Chondrocyte (in vitro differentiated cells): ENCODE measurements at regions not wholly inside any gene's neighbourhood (a gene's known extent, or its start where the extent isn't known, plus 50 kb on each side); places are given as distances from the start of the nearest gene placed in this dataset.

Experiments
- DNase-seq: peaks from one replicate; pipeline ENCODE4 v3.0.0; 2021; ENCODE audit warnings: mixed read lengths, low spot score
- H3K27ac Mint-ChIP-seq: one replicate; pipeline ENCODE4 v1.8.0; 2021; ENCODE audit warnings: mild to moderate bottlenecking, moderate library complexity, mixed read lengths; ENCODE audit not compliant: unreplicated experiment
- H3K27me3 Mint-ChIP-seq: 2 replicates; pipeline ENCODE4 v1.8.0; 2021; ENCODE audit warnings: low read depth, mixed read lengths
- H3K36me3 Mint-ChIP-seq: 2 replicates; pipeline ENCODE4 v1.8.0; 2021; ENCODE audit warnings: low read depth, mixed read lengths
- H3K4me1 Mint-ChIP-seq: 2 replicates; pipeline ENCODE4 v1.8.0; 2021; ENCODE audit warnings: low read depth, mild to moderate bottlenecking, mixed read lengths
- H3K4me3 Mint-ChIP-seq: one replicate; pipeline ENCODE4 v1.8.0; 2021; ENCODE audit warnings: mild to moderate bottlenecking, moderate library complexity, mixed read lengths; ENCODE audit not compliant: unreplicated experiment
- H3K9me3 Mint-ChIP-seq: 2 replicates; pipeline ENCODE4 v1.8.0; 2021; ENCODE audit warnings: low read depth, mixed read lengths
- TF ChIP-seq, protein P1 (sequence below): fragments of 200-600 bp; sonication (generic); IDR thresholded peaks from 2 replicates; pipeline ENCODE4 v1.5.0; 2021; ENCODE audit warnings: antibody characterized with exemption, mild to moderate bottlenecking, moderate library complexity

DNA sequence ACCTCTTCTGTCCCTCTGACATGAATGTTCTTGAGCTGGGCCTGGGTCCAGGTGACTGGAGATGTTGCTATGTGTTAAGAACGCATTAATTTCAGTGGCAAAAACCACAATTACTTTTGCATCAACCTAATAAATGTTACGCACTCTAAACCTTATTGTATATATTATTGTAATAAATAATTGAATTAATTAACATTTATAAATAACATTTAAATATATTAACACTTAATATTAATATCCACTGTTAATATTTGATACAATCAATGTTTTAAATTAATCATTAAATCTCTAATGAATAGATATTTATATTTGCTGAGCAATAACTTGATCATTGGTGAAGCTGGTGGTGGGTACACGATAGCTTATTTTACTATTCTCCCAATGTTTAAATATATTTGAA is 97.4 kb downstream of the KCNF1 start:
- peaks cover 3% of the 10 kb centered on the region for H3K36me3 Mint-ChIP-seq
- no peak overlapping the region for H3K4me3 Mint-ChIP-seq
- H3K9me3 Mint-ChIP-seq = peaks cover 21% of the 10 kb centered on the region
- DNase-seq = no peak
- H3K27ac Mint-ChIP-seq = no peak overlapping the region
- no peaks in the 10 kb centered on the region for H3K4me1 Mint-ChIP-seq
- TF ChIP-seq, protein P1, sequence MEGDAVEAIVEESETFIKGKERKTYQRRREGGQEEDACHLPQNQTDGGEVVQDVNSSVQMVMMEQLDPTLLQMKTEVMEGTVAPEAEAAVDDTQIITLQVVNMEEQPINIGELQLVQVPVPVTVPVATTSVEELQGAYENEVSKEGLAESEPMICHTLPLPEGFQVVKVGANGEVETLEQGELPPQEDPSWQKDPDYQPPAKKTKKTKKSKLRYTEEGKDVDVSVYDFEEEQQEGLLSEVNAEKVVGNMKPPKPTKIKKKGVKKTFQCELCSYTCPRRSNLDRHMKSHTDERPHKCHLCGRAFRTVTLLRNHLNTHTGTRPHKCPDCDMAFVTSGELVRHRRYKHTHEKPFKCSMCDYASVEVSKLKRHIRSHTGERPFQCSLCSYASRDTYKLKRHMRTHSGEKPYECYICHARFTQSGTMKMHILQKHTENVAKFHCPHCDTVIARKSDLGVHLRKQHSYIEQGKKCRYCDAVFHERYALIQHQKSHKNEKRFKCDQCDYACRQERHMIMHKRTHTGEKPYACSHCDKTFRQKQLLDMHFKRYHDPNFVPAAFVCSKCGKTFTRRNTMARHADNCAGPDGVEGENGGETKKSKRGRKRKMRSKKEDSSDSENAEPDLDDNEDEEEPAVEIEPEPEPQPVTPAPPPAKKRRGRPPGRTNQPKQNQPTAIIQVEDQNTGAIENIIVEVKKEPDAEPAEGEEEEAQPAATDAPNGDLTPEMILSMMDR = no peak
- peaks cover 2% of the 10 kb centered on the region for H3K27me3 Mint-ChIP-seq

DNA sequence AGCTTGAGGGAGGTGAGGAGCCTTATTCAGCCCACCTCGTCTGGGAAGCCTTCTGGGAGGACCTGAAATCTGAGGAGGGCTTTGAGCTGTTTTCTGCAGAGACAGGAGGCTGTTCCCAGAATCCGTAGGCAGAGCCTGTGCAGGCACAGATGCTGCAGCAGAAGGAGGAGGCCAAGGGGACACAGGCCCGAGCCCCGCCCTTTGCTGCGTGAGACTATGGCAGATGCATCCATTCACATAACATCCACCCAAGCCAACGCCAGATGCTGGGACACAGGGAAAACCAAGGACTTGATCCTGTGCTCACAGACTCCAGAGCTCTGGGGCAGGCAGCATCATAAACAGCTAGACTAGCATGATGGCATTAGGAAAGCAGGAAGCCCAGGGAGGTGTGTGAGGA is 98.2 kb downstream of the KCNF1 start:
- Mint-ChIP-seq H3K9me3 (peaks cover 21% of the 10 kb centered on the region), H3K27me3 (peaks cover 2% of the 10 kb centered on the region), H3K4me3 (no peak overlapping the region), H3K4me1 (no peaks in the 10 kb centered on the region), H3K27ac (no peak overlapping the region), H3K36me3 (peaks cover 3% of the 10 kb centered on the region)
- DNase-seq = no peak
- TF ChIP-seq, protein P1 = no peak

DNA sequence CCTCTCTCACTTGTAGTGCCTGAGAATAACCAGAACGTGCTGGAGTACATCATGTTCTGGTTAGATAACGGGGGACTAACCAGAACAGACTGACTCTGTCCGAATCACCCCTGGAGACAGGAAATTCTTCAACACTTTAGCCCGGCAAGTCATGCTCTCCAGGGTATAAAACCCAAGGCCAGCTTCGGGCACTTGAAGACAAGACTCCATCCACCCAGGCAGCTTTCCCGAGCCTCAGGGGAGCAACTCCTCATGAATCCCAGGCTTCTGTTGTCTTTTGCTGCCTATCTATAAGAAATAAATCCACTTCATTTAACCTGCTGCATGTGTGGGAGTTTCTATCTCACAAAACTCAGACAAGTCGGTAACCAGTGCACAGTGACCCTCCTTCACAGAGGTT is 99.6 kb downstream of the KCNF1 start:
- Mint-ChIP-seq H3K27me3 (peaks cover 6% of the 10 kb centered on the region), H3K36me3 (peaks cover 3% of the 10 kb centered on the region), H3K4me1 (no peaks in the 10 kb centered on the region), H3K9me3 (peaks cover 21% of the 10 kb centered on the region), H3K27ac (no peak overlapping the region), H3K4me3 (no peak overlapping the region)
- DNase-seq = no peak
- TF ChIP-seq, protein P1 = no peak

DNA sequence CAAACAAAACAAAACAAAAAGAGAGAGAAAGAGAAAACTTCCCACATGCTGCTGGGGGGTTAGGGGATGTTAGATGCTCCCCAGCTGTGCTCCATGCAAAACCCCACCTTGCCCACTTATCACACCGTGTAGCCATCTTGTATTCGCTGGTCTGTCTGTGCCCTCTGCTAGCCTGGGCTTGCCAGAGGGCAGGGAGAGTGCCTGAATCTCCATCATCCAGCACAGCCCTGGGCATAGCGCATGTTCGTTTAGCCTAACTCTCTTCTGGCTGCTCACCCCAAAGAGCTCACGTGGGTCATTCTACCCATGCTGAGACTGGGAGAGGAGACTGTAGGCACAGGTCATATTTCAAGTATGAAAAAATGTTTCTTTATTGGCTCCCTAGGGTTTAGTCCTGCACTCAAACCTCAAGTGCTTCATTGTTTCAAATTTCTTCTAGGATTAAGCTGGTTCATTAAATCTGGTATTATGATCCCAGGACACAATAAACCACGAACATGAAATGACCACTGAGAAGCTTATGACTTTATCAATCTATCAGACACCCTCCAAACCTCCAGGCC is 100.5 kb downstream of the KCNF1 start:
- Mint-ChIP-seq H3K4me3 (no peak overlapping the region), H3K27ac (no peak overlapping the region), H3K36me3 (peaks cover 3% of the 10 kb centered on the region), H3K27me3 (peaks cover 6% of the 10 kb centered on the region), H3K4me1 (no peaks in the 10 kb centered on the region), H3K9me3 (peaks cover 21% of the 10 kb centered on the region)
- DNase-seq = no peak
- TF ChIP-seq, protein P1 = no peak

DNA sequence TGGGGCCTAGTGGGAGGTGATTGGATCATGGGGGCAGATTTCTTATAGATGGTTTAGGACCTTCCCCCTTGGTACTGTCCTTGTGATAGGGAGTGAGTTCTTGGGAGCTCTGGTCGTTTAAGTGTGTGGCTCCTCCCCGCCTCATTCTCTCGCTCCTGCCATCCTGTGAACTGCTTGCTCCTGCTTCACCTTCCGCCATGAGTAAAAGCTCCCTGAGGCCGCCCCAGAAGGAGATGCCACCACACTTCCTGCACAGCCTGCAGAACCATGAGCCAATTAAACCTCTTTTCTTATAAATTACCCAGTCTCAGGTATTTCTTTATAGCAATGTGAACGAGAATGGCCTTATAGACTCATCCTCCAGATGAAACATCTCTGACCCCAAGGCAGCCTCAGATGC is 101.5 kb downstream of the KCNF1 start:
- Mint-ChIP-seq H3K27ac (no peak overlapping the region), H3K4me1 (no peaks in the 10 kb centered on the region), H3K27me3 (peaks cover 11% of the 10 kb centered on the region), H3K4me3 (no peak overlapping the region), H3K9me3 (peaks cover 21% of the 10 kb centered on the region), H3K36me3 (peaks cover 3% of the 10 kb centered on the region)
- TF ChIP-seq, protein P1 = no peak
- DNase-seq = no peak
